B cell (primary cell): ENCODE measurements at regions not wholly inside any gene's neighbourhood (a gene's known extent, or its start where the extent isn't known, plus 50 kb on each side); places are given as distances from the start of the nearest gene placed in this dataset.

ENCODE experiments used
- ATAC-seq: fragments of 200-7000 bp; cut with Tn5 transposase; one replicate; pipeline ENCODE4 v1.10.0; 2021; ENCODE audit warnings: low read depth, mild to moderate bottlenecking, moderate number of reproducible peaks, moderate library complexity
- CTCF ChIA-PET: fragments of 350-600 bp; sonication (Branson Sonifier 250); formaldehyde crosslinking; loops from one replicate; lab custom pipeline; 2021; ENCODE audit warnings: antibody characterized with exemption, inconsistent platforms; lab: Charles Lee
- POLR2A ChIA-PET: fragments of 350-600 bp; sonication (Branson Sonifier 250); formaldehyde crosslinking; loops from one replicate; lab custom pipeline; 2021; ENCODE audit warnings: antibody characterized with exemption; lab: Charles Lee
- DNase-seq: peaks from one replicate; pipeline ENCODE4 v3.0.0; 2013
- H2AFZ ChIP-seq: 2 replicates; pipeline ENCODE4 v1.6.1; 2012; ENCODE audit warnings: mild to moderate bottlenecking, low read depth, low read length; ENCODE audit not compliant: insufficient read depth, poor library complexity, severe bottlenecking
- H3K27ac ChIP-seq, 2 donors: 1 replicate in 1 of 2; 2 replicates in 1 of 2; pipeline ENCODE4 v1.5.1; 2012 to 2013; ENCODE audit warnings: low read length in 2 of 2, mild to moderate bottlenecking in 2 of 2, moderate library complexity in 1 of 2
- H3K27me3 ChIP-seq, 4 experiments: fragments of 200-600 bp in 1 of 4; sonication (generic) in 1 of 4; replicated peaks in 1 of 4; 1 replicate in 2 of 4; 2 replicates in 2 of 4; pipeline versions ENCODE4 v1.6.1 to v1.7.0; 2013 to 2016; ENCODE audit warnings: low read length in 3 of 4, mild to moderate bottlenecking in 2 of 4, mixed read lengths in 1 of 4, moderate library complexity in 1 of 4; ENCODE audit not compliant: insufficient read depth in 4 of 4, control insufficient read depth in 3 of 4; ENCODE audit errors: control extremely low read depth in 1 of 4
- H3K36me3 ChIP-seq, 2 experiments: replicated peaks in 1 of 2; 1 replicate in 1 of 2; 2 replicates in 1 of 2; pipeline versions ENCODE4 v1.6.1 to v1.7.1; 2013; ENCODE audit warnings: low read length in 1 of 2; ENCODE audit not compliant: insufficient read depth in 2 of 2, control insufficient read depth in 1 of 2; ENCODE audit errors: control extremely low read depth in 1 of 2, extremely low read depth in 1 of 2
- H3K4me1 ChIP-seq, 2 donors: fragments of 200-600 bp in 1 of 2; sonication (generic) in 1 of 2; 1 replicate in 1 of 2; 2 replicates in 1 of 2; pipeline versions ENCODE4 v1.5.1 to v1.6.1; 2013 to 2017; ENCODE audit warnings: low read length in 2 of 2; ENCODE audit not compliant: control insufficient read depth in 2 of 2, insufficient read depth in 2 of 2
- H3K4me2 ChIP-seq: replicated peaks from 2 replicates; pipeline ENCODE3; 2012; ENCODE audit warnings: mild to moderate bottlenecking, low read depth, low read length; ENCODE audit not compliant: poor library complexity, severe bottlenecking
- H3K4me3 ChIP-seq, 5 experiments: fragments of 200-600 bp in 1 of 5; sonication (generic) in 1 of 5; 1 replicate in 3 of 5; 2 replicates in 2 of 5; pipeline versions ENCODE4 v1.5.1 to v1.7.0; 2011 to 2016; ENCODE audit warnings: low read length in 4 of 5, mild to moderate bottlenecking in 4 of 5, low read depth in 2 of 5, control low read depth in 1 of 5, moderate library complexity in 1 of 5; ENCODE audit not compliant: insufficient read depth in 1 of 5; ENCODE audit errors: control extremely low read depth in 1 of 5, extremely low read depth in 1 of 5
- H3K79me2 ChIP-seq: fragments of 200-600 bp; sonication (generic); one replicate; pipeline ENCODE4 v1.6.0; 2016; ENCODE audit warnings: low read length; ENCODE audit not compliant: control insufficient read depth, insufficient read depth
- H3K9ac ChIP-seq: fragments of 200-600 bp; sonication (generic); 2 replicates; pipeline ENCODE4 v1.6.1; 2017; ENCODE audit warnings: mild to moderate bottlenecking, low read length, moderate library complexity
- H3K9me3 ChIP-seq, 3 donors: one replicate each; pipeline versions ENCODE4 v1.6.1 to v1.7.1; 2013; ENCODE audit warnings: low read length in 2 of 3; ENCODE audit not compliant: control insufficient read depth in 2 of 3, insufficient read depth in 1 of 3; ENCODE audit errors: control extremely low read depth in 1 of 3
- H4K20me1 ChIP-seq: 2 replicates; pipeline ENCODE4 v1.6.0; 2012; ENCODE audit warnings: mild to moderate bottlenecking, low read length; ENCODE audit not compliant: insufficient read depth, control insufficient read depth, poor library complexity, severe bottlenecking
- H3K27ac Mint-ChIP-seq: one replicate; pipeline ENCODE4 v1.8.0; 2021; ENCODE audit warnings: mixed read lengths
- H3K27me3 Mint-ChIP-seq: one replicate; pipeline ENCODE4 v1.8.0; 2021; ENCODE audit warnings: mixed read lengths
- H3K4me1 Mint-ChIP-seq: one replicate; pipeline ENCODE4 v1.8.0; 2021; ENCODE audit warnings: mixed read lengths
- H3K4me3 Mint-ChIP-seq: one replicate; pipeline ENCODE4 v1.8.0; 2021; ENCODE audit warnings: mixed read lengths
- H3K9me3 Mint-ChIP-seq: one replicate; pipeline ENCODE4 v1.8.0; 2022; ENCODE audit warnings: mixed read lengths; ENCODE audit not compliant: insufficient read depth
- EZH2 ChIP-seq: IDR thresholded peaks from 2 replicates; pipeline ENCODE4 v1.6.1; 2012; ENCODE audit warnings: borderline replicate concordance, low read depth, mild to moderate bottlenecking, moderate library complexity, low read length; ENCODE audit not compliant: insufficient read depth, poor library complexity, severe bottlenecking
- WGBS: methylation state at CpG from one replicate; pipeline ENCODE4 v1.1.5; 2013; ENCODE audit warnings: missing lambda C conversion rate; ENCODE audit not compliant: insufficient coverage; 5-methylcytosine and 5-hydroxymethylcytosine counted together
- intact Hi-C: fragments of 100-400 bp; cut with micrococcal nuclease; formaldehyde crosslinking; loops from one replicate; pipeline ENCODE4 v1.10.0; 2022
- TF ChIP-seq, protein P1 (sequence below): fragments of 200-600 bp; IDR thresholded peaks from one replicate; pipeline ENCODE4 v1.8.0; 2022; ENCODE audit warnings: antibody characterized with exemption, mild to moderate bottlenecking

DNA sequence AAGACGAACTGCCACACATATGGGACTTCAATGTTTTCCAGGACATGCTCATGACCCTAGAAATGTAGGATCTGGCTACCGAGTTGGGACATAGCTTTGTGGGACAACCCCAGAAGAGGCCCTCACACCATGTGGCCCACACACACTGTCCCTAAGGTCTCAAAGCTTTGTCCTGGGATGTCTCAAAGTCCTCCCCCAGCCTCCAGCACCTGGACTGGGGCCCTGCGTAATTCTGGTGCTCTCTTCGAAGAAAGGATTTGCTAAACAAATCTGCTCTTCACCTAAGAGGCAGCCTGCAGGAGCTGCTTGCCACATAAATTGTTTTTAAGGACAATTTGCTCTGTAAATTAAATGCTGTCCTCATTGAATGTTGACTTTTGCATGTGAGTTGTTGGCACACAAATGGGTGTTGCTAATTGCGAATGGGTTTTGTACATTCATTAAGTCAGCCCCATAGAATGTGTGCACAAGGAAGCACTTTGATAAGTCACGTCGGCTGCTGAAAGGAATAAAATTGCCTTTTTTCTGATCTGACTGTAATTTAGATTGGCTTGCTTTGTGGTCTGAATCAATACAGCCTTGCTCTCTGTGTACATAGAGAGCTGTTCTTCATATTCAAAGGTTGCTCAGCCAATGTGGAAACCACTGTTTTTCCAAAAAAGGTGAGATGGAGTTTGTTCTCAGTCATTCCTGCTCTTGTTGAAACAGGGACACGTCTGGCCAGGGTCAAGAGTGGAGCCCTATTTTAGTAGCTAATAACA is 161.6 kb upstream of the PWP1 start:
- H3K9me3 Mint-ChIP-seq: peaks cover 5% of the 10 kb centered on the region
- no peak for TF ChIP-seq EZH2
- TF ChIP-seq, protein P1, sequence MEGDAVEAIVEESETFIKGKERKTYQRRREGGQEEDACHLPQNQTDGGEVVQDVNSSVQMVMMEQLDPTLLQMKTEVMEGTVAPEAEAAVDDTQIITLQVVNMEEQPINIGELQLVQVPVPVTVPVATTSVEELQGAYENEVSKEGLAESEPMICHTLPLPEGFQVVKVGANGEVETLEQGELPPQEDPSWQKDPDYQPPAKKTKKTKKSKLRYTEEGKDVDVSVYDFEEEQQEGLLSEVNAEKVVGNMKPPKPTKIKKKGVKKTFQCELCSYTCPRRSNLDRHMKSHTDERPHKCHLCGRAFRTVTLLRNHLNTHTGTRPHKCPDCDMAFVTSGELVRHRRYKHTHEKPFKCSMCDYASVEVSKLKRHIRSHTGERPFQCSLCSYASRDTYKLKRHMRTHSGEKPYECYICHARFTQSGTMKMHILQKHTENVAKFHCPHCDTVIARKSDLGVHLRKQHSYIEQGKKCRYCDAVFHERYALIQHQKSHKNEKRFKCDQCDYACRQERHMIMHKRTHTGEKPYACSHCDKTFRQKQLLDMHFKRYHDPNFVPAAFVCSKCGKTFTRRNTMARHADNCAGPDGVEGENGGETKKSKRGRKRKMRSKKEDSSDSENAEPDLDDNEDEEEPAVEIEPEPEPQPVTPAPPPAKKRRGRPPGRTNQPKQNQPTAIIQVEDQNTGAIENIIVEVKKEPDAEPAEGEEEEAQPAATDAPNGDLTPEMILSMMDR: no peak
- DNase-seq: no peak
- H3K4me1 Mint-ChIP-seq: no peaks in the 10 kb centered on the region
- no peak overlapping the region for H2AFZ ChIP-seq
- no peak overlapping the region for H3K9ac ChIP-seq
- H3K4me3 Mint-ChIP-seq: no peak overlapping the region
- H3K9me3 ChIP-seq: peaks cover 0 to 5% (median 4%) of the 10 kb centered on the region in 3 donors
- no peak for ATAC-seq
- no peak overlapping the region for H3K27ac Mint-ChIP-seq
- no peaks in the 10 kb centered on the region for H4K20me1 ChIP-seq
- no peaks in the 10 kb centered on the region for H3K27me3 ChIP-seq
- no peak overlapping the region for H3K4me2 ChIP-seq
- no peak overlapping the region for H3K4me3 ChIP-seq
- H3K27ac ChIP-seq: no peak overlapping the region
- peaks cover 3% of the 10 kb centered on the region for H3K27me3 Mint-ChIP-seq
- no peaks in the 10 kb centered on the region for H3K36me3 ChIP-seq
- CTCF ChIA-PET: no interaction called here
- 91% methylated on average over 8 of the region's 8 CpGs for WGBS
- H3K79me2 ChIP-seq: no peaks in the 10 kb centered on the region
- intact Hi-C loops: no loop called here
- POLR2A ChIA-PET: no interaction called here
- no peaks in the 10 kb centered on the region for H3K4me1 ChIP-seq

DNA sequence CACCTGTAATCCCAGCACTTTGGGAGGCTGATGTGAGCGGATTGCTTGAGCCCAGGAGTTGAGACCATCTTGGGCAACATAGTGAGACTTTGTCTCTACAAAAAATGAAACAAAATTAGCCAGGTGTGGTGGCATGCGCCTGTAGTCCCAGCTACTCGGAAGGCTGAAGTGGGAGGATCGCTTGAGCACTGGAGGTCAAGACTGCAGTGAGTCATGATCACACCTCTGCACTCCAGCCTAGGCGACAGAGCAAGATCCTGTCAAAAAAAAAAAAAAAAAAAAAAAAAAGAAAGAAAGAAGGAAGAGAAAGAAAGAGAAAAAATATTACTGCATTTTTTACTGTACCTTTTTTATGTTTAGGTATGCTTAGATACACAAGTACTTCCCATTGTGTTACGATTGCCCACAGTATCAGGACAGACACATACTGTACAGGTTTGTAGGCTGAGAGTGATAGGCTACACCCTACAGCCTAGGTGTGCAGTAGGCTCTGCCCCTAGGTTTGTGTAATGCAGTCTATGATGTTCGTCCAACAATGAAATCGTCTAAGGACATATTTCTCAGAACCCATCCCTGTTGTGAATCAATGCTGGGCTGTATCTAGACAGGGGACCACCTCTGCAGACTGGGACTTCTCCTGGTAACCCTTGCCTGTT is 160.4 kb upstream of the PWP1 start:
- no peaks in the 10 kb centered on the region for H3K4me1 ChIP-seq
- DNase-seq: no peak
- no peak for TF ChIP-seq EZH2
- TF ChIP-seq, protein P1: no peak
- H3K4me1 Mint-ChIP-seq: no peaks in the 10 kb centered on the region
- intact Hi-C loops: no loop called here
- no peak overlapping the region for H3K4me2 ChIP-seq
- H3K4me3 Mint-ChIP-seq: no peak overlapping the region
- no peak overlapping the region for H3K4me3 ChIP-seq
- H3K9me3 ChIP-seq: peaks cover 0 to 5% (median 4%) of the 10 kb centered on the region in 3 donors
- CTCF ChIA-PET: no interaction called here
- POLR2A ChIA-PET: no interaction called here
- no peaks in the 10 kb centered on the region for H4K20me1 ChIP-seq
- no peak overlapping the region for H2AFZ ChIP-seq
- H3K27ac Mint-ChIP-seq: no peak overlapping the region
- no peak for ATAC-seq
- H3K27me3 Mint-ChIP-seq: peaks cover 3% of the 10 kb centered on the region
- peaks cover 5% of the 10 kb centered on the region for H3K9me3 Mint-ChIP-seq
- no peaks in the 10 kb centered on the region for H3K36me3 ChIP-seq
- H3K27ac ChIP-seq: no peak overlapping the region
- no peak overlapping the region for H3K9ac ChIP-seq
- whole genome bisulfite sequencing: 96% methylated on average over 4 of the region's 8 CpGs
- H3K79me2 ChIP-seq: no peaks in the 10 kb centered on the region
- no peaks in the 10 kb centered on the region for H3K27me3 ChIP-seq
